ENCODE measurements at regions not wholly inside any gene's neighbourhood (a gene's known extent, or its start where the extent isn't known, plus 50 kb on each side); places are given as distances from the start of the nearest gene placed in this dataset.
A peak's percentile ranks its signal among the peaks of the same experiment; 100 is the strongest.

- peak; percentile 81 for TF ChIP-seq ADNP (tag; IDR thresholded peaks at IDR 0.05)
- TF ChIP-seq PKNOX1 (IDR thresholded peaks at IDR 0.05), result peak; percentile 67
- TF ChIP-seq CHAMP1 (IDR thresholded peaks at IDR 0.05), result peak; percentile 88
- TF ChIP-seq ATF3 (IDR thresholded peaks at IDR 0.05), result peak; percentile 63
- TF ChIP-seq ATF3 (CRISPR knock-in tag; conservative IDR thresholded peaks at IDR 0.05), result no peak
- TF ChIP-seq RFX1 (IDR thresholded peaks at IDR 0.05), result no peak
- 0 out of 2 replicates have a peak, but pooled peaks have one; percentile 11 for TF ChIP-seq DEAF1 (CRISPR knock-in tag; IDR thresholded peaks at IDR 0.05)
- no peak for TF ChIP-seq ZNF3 (CRISPR knock-in tag; IDR thresholded peaks at IDR 0.05)
- no peak for TF ChIP-seq BCOR (IDR thresholded peaks at IDR 0.05)
- no peak for TF ChIP-seq ZNF184 (CRISPR knock-in tag; IDR thresholded peaks at IDR 0.05)
- TF ChIP-seq AFF4 (CRISPR knock-in tag; IDR thresholded peaks at IDR 0.05), result no peak
- TF ChIP-seq DPF2 (IDR thresholded peaks at IDR 0.05), result peak; percentile 81
- TF ChIP-seq MXI1 (IDR thresholded peaks at IDR 0.05; ENCODE audit: low read depth, low read length), result no peak
- TF ChIP-seq RNF2 (IDR thresholded peaks at IDR 0.05), result 0 out of 2 replicates have a peak, but pooled peaks have one; percentile 26
- peak; percentile 74 for TF ChIP-seq CBFA2T3 (IDR thresholded peaks at IDR 0.05)
- TF ChIP-seq ZNF384 (IDR thresholded peaks at IDR 0.05; ENCODE audit: low read depth, low read length), result peak; percentile 73
- TF ChIP-seq DDX20 (tag; IDR thresholded peaks at IDR 0.05; ENCODE audit: low read depth), result no peak
- peak; percentile 30 to 44 (median 34); a peak in 3 of 6 replicates for TF ChIP-seq CTCF (IDR thresholded peaks at IDR 0.05 in 2 of 3, conservative IDR thresholded peaks at IDR 0.05 in 1 of 3; ENCODE audit: insufficient read depth in 2 of 3, low read depth in 1 of 3, low read length in 3 of 3)
These were observed 367.1 kb downstream of the ZEB2 start (continued) for GRCh38 chr2:144152817-144153271.
